ENCODE measurements at regions not wholly inside any gene's neighbourhood (a gene's known extent, or its start where the extent isn't known, plus 50 kb on each side); places are given as distances from the start of the nearest gene placed in this dataset.

- Histone ChIP-seq H3K9ac (ENCODE audit: low read depth, low read length) (no peak overlapping the region), H3K36me3 (ENCODE audit: control insufficient read depth, insufficient read depth, low read length) (no peaks in the 10 kb centered on the region), H3K27ac (ENCODE audit: low read depth, low read length) (no peak overlapping the region), H3K4me3 (ENCODE audit: low read depth, low read length) (no peak overlapping the region), H3K9me3 (ENCODE audit: control insufficient read depth, insufficient read depth, low read length) (no peaks in the 10 kb centered on the region), H3K4me1 (ENCODE audit: control insufficient read depth, insufficient read depth, low read length) (no peaks in the 10 kb centered on the region), H3K27me3 (ENCODE audit: control insufficient read depth, insufficient read depth, low read length) (no peaks in the 10 kb centered on the region)
Measured at GRCh38 chr3:132378-132777, 64.2 kb upstream of the CHL1 start.

GRCh38 chr3:132904-133303 is 63.7 kb upstream of the CHL1 start:
- no peak overlapping the region for H3K4me3 ChIP-seq (ENCODE audit: low read depth, low read length)
- no peaks in the 10 kb centered on the region for H3K27me3 ChIP-seq (ENCODE audit: control insufficient read depth, insufficient read depth, low read length)
- H3K4me1 ChIP-seq (ENCODE audit: control insufficient read depth, insufficient read depth, low read length): no peaks in the 10 kb centered on the region
- no peak overlapping the region for H3K9ac ChIP-seq (ENCODE audit: low read depth, low read length)
- no peaks in the 10 kb centered on the region for H3K36me3 ChIP-seq (ENCODE audit: control insufficient read depth, insufficient read depth, low read length)
- no peaks in the 10 kb centered on the region for H3K9me3 ChIP-seq (ENCODE audit: control insufficient read depth, insufficient read depth, low read length)
- no peak overlapping the region for H3K27ac ChIP-seq (ENCODE audit: low read depth, low read length)

GRCh38 chr3:140748-141330 is 55.7 kb upstream of the CHL1 start:
- no peak overlapping the region for H3K4me3 ChIP-seq (ENCODE audit: low read depth, low read length)
- H3K4me1 ChIP-seq (ENCODE audit: control insufficient read depth, insufficient read depth, low read length): peaks cover 6% of the 10 kb centered on the region; the same call in 1 of the 2 replicates
- no peaks in the 10 kb centered on the region for H3K36me3 ChIP-seq (ENCODE audit: control insufficient read depth, insufficient read depth, low read length)
- no peaks in the 10 kb centered on the region for H3K27me3 ChIP-seq (ENCODE audit: control insufficient read depth, insufficient read depth, low read length)
- no peaks in the 10 kb centered on the region for H3K9me3 ChIP-seq (ENCODE audit: control insufficient read depth, insufficient read depth, low read length)
- no peak overlapping the region for H3K9ac ChIP-seq (ENCODE audit: low read depth, low read length)
- no peak overlapping the region for H3K27ac ChIP-seq (ENCODE audit: low read depth, low read length)

Measured in HUES48 (cell line).